Stimulated activated CD8-positive, alpha-beta memory T cell treated with anti-CD3 and anti-CD28 coated beads, Interleukin-2, amount 100 ng/mL, for 1 hour (primary cell): ENCODE measurements at regions not wholly inside any gene's neighbourhood (a gene's known extent, or its start where the extent isn't known, plus 50 kb on each side); places are given as distances from the start of the nearest gene placed in this dataset.

ENCODE experiments used
- DNase-seq, 2 donors: peaks; one replicate each; pipeline ENCODE4 v3.0.0-alpha.2; 2020; ENCODE audit warnings: low read depth in 2 of 2

- no peak for DNase-seq
Measured at GRCh38 chr2:235303499-235304291, 190.1 kb upstream of the AGAP1 start.

GRCh38 chr2:235305678-235306077 lies 188.2 kb upstream of the AGAP1 start:
- no peak for DNase-seq

- DNase-seq, result no peak
Measured at GRCh38 chr2:235311044-235311443, 182.8 kb upstream of the AGAP1 start.

DNA sequence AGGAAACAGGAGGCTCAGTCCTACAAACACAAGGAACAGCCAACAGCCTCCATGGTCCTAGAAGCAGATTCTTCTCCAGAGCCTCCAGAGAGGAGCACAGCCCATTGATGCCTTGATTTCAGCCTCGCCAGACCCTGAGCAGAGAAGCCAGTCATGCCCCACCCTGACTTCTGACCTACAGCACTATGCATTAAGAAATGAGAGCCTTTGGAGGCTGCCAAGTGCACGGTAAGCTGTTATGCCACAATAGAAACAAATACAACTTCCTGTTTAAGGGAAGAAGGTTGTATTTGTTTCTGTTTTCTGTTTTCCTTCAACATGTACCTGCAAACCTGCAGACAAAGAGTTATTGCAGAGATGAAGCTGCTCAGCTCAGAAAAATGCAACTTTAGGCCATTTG lies 181.3 kb upstream of the AGAP1 start:
- DNase-seq, result no peak

- no peak for DNase-seq
Measured at GRCh38 chr2:235314371-235314930, 179.4 kb upstream of the AGAP1 start.

DNA sequence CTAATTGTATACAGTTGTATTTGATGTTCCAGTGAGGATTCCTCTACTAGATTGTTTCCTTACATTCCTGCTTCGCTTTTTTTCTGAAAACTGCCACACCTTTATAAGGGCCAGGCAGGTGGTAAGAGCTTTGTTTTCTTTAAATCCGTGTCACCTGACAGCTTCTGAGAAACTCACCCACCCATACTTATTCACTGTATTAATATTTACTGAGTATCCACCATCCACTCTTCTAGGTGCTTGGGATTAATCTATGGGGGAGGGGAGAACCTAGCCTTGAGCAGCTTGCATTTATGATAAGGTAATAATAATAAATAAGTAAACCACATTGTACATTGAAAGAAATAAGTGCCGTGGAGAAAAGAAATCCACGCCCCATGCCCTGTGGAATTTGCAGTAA lies 174.7 kb upstream of the AGAP1 start:
- no peak for DNase-seq

- no peak for DNase-seq
Measured at GRCh38 chr2:235320326-235320725, 173.5 kb upstream of the AGAP1 start.

- no peak for DNase-seq
Measured at GRCh38 chr2:235324324-235324723, 169.5 kb upstream of the AGAP1 start.

GRCh38 chr2:235325151-235325550 lies 168.7 kb upstream of the AGAP1 start:
- no peak for DNase-seq

GRCh38 chr2:235328991-235329390 lies 164.9 kb upstream of the AGAP1 start:
- DNase-seq, result no peak

- DNase-seq, result no peak
Measured at GRCh38 chr2:235330775-235331451, 162.9 kb upstream of the AGAP1 start.

DNA sequence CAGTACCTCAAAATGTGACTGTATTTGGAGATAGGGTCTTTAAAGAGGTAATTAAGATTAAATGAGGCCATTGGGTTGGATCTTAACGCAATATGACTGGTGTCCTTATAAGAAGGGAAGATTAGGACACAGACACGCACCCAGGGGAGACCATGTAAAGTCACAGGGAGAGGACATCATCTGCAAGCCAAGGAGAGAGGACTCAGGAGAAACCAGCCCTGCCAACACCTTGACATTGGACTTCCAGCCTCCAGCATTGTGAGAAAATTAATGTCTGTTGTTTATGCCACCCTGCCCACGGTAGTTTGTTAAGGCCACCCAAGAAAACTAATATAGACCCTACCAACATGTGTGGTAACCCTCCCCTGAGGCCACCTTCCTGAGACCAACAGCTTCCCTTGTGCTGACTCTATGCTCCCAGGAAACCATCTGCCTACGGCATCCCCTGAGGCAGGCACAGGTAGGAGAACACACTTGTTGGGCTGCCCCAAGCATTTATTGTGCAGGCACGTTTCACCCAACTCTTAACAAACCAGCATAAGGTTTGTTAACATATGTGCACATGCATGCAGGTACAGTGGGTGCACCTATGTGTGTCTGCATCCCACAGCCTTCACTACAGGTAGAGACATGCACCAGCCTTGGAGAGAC lies 161.5 kb upstream of the AGAP1 start:
- DNase-seq, result no peak

DNA sequence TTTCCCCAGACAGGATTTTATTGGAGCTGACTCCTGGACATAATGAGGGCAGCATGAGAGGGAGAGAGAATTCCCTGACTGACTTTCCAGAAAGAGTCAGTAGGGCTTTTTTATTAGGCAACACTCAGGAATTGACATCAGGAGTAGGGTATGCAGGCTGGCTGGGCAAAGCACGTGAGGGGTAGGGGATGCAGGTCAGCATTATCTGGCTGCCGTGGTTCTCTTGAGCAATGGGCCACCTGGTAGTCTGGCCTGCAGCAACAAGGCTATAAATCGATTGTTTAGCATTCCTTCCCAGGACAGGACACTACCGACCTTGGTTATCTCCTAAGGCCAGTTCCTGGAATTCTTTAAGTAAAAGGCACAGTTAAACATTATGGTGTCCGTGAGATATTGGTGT lies 160.8 kb upstream of the AGAP1 start:
- DNase-seq, result no peak

GRCh38 chr2:235334179-235334578 lies 159.7 kb upstream of the AGAP1 start:
- no peak for DNase-seq

GRCh38 chr2:235343156-235343774 lies 150.6 kb upstream of the AGAP1 start:
- DNase-seq, result no peak

- no peak for DNase-seq
Measured at GRCh38 chr2:235343869-235344268, 150.0 kb upstream of the AGAP1 start.

GRCh38 chr2:235345745-235346144 lies 148.1 kb upstream of the AGAP1 start:
- no peak for DNase-seq

DNA sequence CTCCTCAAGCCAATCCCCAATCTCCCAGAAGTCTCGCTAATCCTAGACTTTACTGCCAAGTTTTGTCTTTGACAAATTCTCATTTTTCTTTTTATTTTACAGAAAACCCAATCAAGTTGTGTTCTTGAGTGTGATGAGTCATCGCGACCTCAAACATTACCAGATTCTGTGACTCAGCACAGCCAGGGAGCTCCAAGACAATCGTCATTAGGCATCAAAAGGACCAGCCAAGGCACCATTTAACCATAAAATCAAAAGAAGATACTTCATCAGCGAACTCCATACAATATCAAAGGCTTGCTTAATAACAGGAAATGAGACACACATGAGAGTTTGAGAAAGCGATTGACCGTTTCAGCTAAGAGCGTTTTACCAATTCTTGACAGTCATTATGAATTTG lies 146.2 kb upstream of the AGAP1 start:
- no peak for DNase-seq

- DNase-seq, result no peak
Measured at GRCh38 chr2:235348329-235348728, 145.5 kb upstream of the AGAP1 start.

DNA sequence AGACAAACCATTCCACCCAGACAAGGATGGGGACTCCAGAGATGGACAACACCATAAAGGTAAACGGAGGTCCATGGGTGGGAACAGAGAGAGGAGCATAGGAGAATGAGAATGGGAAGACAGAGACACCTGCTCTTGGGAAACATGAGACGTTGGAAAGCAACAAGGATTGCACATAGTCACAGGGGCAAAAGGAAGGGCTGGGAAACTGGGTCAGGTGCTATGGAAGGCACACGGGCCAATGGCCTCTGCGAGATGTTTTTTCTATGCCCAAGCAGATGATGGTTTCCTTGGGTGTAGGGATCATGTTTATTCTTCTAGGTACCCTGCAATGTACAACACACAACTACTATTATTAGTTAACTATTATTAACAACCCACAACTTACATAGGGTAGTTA lies 143.6 kb upstream of the AGAP1 start:
- no peak for DNase-seq

- no peak for DNase-seq
Measured at GRCh38 chr2:235352541-235352940, 141.3 kb upstream of the AGAP1 start.

DNA sequence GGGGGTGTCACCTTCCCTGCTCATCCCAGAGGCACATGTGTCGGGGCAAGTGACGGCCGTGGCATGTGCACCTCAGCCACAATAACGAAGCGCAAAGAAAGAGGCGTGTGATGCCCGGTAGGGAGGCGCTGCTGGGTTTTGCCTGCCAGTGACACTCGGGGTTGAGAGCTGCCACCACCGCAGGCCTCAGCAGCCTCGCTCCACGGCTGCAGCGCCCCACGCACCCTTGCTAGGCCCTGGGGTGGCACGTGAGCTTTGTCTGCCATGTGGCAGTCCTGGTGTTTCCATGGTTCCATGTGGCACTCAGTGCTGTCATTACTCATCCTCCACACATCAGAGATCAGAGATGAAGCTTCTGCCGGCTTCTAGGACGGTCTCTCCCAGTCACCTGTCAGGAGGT lies 136.0 kb upstream of the AGAP1 start:
- DNase-seq, result no peak
